HG02981 (cell line): ENCODE measurements at regions not wholly inside any gene's neighbourhood (a gene's known extent, or its start where the extent isn't known, plus 50 kb on each side); places are given as distances from the start of the nearest gene placed in this dataset.

Experiments
- ATAC-seq: cut with Tn5 transposase; IDR thresholded peaks from one replicate; pipeline ENCODE4 v1.9.1; 2021; ENCODE audit warnings: mild to moderate bottlenecking, moderate library complexity; ENCODE audit not compliant: unreplicated experiment

DNA sequence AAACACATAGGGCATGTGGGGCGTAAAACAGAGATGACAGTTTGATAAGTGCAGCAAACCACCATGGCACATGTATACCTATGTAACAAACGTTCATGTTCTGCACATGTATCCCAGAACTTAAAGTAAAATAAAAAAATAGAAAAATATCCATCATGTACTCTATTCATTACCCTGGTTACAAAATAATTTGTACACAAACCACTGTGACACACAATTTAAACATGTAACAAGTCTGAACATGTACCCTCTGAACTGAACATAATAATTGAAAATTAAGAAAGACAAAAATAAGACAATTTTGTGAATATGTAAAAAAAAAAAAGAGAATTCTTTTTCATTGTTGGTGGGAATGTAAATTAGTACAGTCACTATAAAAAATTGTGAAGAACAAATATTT, 379.2 kb downstream of the KDM5D start:
- ATAC-seq: no peak

DNA sequence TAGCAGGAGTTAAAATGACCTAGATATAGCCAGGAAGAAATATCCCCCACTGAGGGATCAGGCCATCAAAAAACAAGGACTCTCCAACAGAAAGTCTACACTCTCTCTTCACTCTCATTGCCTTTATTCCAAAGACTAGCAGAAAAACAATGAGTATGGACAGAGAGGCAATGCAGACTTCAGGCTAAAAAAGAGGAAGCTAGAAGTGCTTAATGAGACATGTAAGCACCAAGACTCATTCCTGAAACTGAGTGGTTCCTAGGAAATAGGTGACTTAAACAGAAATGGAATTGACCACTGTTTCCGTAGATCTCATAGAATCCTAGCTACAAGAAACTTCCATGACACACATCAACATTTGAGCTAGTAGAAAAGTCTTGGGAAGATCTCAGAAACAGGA, 387.3 kb downstream of the KDM5D start:
- no peak for ATAC-seq

DNA sequence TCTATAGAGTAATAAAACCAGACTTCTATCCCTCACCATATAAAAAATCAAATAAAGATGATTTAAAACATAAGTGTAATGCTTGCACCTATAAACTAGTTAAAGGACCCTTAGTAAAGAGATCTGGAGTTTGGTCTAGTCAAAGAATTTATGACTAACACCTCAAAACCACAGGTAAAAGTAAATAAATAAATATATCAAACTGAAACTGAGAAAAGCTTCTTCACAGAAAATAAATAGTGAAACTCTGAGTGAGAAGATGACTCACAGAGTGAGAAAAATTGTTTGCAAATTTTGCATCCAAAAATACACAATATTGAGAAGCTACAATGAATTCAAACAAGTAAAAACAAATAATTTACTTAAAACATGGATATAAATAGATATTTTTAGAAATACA, 387.8 kb downstream of the KDM5D start:
- ATAC-seq: peak; percentile 78

DNA sequence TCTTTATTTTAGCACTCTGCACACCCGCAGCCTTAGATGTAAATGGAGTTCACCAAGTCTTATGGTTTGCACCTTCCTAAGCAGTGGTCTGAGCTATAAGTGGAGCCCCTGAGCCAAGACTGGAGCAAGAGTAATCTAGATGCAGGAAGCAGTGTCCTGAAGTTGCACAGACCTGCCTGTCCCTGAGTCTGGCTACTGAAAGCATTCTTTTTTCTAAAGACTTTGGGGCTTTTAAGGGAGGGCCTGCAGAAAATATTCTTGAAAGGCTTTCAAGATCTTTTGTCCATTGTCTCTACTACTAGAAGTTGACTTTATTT, 389.7 kb downstream of the KDM5D start:
- no peak for ATAC-seq

DNA sequence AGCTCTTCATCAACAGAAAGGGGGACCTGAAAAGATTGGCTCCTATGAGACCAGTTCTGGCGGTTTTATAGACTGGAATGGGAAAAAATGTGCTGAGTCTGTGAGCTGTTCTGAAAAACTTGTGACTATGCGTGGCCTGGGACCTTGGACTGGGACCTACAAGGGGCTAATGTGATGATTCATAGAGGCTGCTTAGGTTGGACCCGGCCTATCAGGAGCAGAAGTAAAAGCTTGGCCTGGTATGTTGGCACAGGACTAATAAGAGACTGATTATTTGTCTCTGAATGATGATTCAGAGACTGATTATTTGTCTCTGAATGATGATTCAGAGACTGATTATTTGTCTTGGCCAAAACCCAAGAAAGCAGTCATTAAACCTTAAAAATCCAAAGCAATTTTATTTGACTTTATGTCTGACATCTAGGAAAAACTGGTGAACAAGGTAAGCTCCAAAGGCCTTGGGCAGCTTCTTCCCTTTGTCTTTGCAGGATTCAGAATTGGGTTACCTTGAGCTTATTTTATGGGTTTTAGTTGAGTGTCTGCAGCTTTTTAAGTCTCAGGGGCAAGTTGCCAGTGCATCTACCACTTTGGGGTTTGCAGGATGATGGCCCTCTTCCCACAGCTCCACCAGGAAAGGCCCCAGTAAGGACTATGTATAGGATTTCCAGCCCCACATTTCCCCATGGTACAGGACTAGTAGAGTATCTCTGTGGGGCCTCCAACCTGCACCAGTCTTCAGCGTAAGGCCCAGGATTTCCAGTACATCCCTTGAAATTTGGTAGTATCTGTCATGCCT, 390.3 kb downstream of the KDM5D start:
- no peak for ATAC-seq

DNA sequence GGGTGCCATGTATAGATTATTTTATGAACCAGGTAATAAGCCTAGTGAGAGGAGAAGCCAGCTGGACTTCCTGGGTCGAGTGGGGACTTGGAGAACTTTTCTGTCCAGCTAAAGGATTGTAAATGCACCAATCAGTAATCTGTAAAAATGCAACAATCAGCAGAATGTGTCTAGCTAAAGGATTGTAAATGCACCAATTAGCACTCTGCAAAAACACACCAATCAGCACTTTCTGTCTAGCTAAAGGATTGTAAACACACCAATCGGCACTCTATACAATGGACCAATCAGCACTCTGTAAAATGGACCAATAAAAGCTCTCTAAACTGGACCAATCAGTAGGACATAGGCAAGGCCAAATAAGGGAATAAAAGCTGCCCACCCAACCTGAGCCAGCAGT, 392.9 kb downstream of the KDM5D start:
- ATAC-seq: no peak

DNA sequence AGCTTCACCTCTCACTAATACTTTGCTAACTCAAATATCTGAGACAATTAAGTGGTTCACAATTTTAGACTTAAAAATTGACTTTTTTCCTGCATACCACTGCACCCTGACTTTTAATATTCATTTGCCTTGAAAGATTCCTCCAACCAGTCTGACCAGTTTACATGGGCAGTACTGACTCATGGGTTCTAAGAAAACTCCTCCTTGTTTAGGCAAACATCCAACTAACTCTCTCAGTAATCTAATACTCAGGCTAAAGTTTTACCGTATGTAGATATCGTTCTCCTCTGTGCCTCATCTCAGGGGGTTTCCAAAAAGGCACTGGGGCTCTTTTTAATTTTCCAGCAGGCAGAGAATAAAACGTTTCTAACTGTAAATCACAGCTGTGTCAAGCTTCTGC, 422.8 kb downstream of the KDM5D start:
- ATAC-seq: no peak

DNA sequence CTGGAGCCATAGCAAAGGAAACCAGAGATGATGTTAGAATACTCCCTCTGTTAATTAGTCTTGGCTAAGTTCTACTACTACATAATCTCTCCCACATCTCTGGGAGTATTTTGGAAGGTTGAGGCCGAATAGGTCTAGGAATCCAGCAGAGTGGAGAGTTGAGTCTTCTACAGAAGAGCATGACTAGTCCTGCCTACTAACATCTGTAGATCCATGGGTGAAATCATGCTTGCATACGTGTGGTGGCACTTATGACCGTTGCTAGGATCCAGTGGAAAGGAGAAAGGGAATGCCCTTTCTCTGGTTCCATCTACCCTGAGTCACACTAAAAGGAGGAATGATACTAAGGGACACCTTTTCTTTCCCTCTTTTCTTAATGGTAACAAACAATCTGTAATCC, 425.4 kb downstream of the KDM5D start:
- ATAC-seq: no peak

DNA sequence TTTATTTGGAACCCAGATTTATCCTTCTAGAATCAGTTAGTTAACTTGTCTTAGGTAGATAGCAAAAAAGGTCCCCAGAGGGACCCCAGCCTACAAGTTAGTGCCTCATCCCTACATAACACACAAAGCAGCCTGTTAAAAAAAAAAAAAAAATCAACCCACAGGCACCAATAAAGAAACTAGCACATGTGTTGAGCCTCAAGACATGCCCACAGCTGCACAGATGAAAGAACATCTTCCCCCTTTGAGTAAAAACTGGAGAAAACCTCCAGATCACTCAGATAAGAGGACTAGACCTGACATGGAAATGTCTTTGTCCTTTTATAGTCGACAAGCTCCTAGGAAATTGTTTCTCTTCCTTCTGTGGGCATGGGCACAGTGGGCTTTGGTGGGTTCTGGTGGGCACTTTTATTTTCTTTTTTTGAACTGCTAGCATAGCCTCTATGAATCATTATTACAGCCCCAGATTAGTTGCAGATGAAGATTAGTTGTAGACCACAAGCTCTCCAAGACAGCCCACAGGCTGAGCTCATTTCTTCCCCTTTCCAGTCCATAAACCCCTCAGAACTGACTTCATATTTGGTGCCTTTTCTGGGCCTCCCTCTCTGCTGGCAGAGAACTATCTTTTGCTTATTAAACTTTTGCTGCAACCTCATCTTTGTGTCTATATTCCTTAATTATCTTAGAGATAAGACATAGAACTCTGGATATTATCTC, 427.1 kb downstream of the KDM5D start:
- ATAC-seq: no peak

DNA sequence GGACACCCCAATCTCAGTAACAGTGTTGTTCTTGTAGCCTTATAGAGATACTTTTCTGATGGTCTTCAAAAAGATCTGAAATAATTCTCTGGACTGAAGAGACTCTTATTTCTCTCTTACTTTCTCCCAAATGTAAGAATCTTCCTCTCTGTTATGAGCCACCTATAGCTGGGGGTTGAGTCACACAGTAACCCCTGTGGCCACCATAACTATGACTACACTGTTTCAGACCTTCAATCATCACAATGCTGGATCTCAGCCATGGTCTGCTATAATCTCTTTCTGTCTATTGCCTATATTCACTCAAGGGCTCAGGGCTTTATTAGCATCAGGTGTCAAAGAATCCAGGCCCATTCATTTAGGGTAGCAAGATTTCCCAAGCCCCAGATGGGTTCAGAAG, 436.9 kb downstream of the KDM5D start:
- ATAC-seq: no peak

DNA sequence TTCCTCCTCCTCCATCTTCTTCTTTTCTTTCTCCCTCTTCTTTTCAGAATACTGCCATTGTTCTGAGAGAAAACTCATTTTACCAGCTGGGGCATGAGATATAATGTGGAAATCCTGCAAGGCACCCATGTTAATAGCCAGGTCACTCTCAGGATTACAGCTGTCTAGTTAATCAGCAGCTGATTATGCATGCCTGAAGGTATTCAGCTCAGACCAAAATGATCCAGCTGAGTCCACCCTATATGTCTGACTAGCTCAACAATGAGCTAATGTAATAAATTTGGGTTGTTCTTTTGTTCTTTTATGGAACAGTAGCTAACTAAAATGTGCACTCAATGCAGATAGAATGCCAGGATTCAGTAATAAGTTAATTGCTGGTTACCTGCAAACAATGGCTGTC, 441.4 kb downstream of the KDM5D start:
- ATAC-seq: no peak

DNA sequence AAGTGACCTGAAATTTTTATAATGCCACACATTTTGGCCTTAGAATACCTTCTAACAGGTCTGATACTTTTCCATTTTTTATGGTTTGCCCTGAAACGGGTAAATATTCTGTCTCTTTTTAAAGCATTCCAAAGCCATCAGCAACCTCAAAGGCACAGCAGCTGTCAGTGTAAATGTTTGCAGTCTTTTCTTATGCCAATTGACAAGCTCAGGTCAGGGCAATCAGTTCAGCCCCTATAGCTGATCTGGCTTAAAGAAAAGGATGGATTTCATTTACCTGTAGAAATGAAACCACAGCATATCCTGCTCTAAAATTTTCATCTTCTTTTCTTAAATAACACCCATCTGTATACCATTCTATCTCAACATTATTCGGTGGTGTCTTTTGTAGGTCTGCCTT, 453.6 kb downstream of the KDM5D start:
- no peak for ATAC-seq

DNA sequence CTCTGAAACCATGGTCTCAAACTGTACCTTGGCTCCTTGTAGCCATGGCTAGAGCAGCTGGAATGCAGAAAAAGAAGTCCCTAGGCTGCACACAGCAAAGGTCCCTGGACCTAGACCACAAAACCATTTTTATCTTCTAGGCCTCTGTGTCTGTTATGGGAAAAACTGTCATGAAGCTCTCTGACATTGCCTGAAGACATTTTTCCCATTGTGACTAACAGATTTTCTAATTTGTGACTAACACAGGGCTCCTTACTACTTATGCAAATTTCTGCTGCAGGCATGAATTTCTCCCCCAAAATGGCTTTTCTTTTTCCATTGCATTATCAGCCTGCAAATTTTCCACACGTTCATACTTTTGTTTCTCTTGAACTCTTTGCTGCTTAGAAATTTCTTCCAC, 470.4 kb downstream of the KDM5D start:
- ATAC-seq: no peak

DNA sequence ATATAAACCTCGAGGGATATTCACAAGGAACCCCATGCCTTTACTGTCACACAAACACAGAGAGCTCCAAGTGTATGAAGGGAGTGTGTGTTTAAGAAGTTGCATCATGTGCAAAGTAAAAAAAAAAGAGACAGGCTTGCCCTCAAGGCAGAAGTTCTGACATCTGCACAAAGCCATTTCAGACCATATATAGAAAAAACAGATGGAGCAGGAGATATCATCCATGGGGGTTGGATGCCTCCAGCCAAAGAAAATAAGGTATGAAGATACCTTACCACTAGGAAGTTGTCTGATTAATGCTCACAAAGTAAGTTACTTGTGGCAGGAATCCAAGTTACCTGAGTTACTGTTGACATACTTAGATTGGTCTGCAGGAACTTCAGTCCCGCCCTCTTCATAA, 476.2 kb downstream of the KDM5D start:
- ATAC-seq: no peak

DNA sequence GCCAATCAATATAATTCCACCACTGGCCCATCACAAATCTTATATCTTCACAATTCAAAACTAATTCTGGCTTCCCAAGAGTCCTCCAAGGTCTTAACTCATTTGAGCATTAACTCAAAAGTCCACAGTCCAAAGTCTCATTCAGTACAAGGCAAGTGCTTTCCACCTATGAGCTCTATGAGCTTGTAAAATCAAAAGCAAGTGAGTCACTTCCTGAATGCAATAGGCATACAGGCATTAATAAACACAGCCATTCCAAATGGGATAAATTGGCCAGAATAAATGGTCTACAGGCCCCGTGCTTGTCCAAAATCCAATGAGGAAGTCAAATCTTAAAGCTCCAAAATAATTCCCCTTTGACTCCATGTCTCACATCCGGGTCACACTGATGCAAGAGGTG, 479.1 kb downstream of the KDM5D start:
- no peak for ATAC-seq

DNA sequence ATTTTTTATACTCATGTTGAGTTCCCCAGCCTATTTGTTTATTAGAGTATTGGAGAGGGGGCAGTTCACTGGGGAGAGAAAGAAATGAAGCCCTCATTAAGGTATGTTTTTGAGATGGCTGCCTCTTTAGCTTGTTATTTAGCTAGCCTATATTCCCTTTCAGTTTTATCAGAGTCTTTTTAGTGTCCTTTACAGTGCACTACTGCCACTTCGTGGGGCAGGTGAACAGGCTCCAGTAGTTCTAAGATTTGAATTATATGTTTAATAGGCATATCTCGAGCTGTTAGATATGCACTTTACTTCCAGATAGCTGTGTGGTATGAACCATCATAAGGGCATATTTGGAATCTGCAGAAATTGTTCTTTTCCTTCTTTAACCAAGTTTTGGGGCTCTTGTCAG, 482.2 kb downstream of the KDM5D start:
- no peak for ATAC-seq

DNA sequence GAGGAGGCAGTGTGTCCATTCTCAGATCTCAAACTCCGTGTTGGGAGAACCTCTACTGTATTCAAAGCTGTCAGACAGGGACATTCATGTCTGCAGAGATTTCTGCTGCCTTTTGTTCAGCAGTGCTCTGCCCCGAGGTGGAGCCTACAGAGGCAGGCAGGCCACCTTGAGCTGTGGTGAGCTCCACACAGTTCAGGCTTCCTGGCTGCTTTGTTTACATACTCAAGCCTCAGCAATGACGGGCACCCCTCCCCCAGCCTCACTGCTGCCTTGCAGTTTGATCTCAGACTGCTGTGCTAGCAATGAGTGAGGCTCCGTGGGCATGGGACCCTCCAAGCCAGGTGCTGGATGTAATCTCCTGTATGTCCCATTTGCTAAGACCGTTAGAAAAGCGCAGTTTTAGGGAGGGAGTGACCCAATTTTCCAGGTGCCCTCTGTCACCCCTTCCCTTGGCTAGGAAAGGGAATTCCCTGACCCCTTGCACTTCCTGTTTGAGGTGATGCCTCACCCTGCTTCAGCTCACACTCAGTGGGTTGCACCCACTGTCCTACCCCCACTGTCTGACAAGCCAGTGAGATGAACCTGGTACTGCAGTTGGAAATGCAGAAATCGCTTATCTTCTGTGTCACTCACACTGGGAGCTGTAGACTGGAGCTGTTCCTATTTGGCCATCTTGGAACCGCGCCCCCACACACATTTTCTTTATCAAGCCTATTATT, 458.9 kb upstream of the HSFY2 start:
- no peak for ATAC-seq

DNA sequence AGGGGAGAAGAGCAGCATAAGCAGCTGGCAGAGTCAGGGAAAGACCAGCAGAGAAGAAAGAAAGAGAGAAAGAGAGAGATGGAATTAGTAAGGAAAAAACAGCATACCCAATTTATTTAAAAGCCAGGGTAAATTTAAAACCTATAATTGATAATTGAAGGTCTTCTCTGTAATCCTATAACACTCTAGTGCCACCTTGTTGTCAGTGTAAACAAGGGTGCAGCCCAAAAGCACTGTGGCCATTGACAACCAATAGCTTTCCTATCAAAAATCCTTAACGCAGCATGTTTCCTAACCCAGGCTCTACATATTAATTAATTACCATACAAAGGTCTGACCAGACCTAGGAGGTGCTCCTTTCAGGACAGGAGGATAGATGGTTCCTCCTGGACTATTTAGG, 447.2 kb upstream of the HSFY2 start:
- no peak for ATAC-seq

DNA sequence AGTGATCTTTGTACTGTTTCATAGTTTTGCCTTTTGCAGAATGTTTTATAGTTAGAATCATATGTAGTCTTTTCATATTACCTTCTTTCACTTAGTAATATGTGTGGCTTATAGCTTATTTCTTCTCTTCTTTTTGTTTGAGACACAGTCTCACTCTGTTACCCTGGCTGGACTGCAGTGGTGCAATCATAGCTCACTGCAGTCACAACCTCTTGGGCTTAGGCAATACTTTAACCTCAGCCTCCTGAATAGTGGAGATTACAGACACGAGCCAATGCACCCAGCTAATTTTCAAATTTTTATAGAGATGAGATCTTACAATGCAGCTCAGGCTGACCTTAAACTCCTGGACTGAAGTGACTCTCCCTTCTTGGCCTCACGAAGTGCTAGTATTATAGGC, 435.4 kb upstream of the HSFY2 start:
- ATAC-seq: no peak

DNA sequence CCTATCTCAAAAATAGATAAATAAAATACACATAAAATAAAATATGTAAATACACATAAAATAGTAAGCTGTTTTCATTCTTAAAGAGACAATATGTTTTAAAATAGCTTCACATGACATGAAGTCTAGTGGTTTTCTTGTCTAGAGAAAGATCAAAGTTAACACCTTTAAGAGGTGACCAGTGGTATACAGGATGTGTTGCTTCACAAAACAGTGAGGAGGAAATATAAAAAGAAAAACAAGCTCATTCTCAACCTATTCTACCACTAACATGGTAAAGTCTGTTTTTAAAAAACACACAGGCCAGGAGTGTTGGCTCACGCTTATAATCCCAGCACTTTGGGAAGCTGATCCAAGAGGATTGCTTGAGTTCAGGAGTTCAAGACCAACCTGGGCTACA, 433.5 kb upstream of the HSFY2 start:
- ATAC-seq: no peak

DNA sequence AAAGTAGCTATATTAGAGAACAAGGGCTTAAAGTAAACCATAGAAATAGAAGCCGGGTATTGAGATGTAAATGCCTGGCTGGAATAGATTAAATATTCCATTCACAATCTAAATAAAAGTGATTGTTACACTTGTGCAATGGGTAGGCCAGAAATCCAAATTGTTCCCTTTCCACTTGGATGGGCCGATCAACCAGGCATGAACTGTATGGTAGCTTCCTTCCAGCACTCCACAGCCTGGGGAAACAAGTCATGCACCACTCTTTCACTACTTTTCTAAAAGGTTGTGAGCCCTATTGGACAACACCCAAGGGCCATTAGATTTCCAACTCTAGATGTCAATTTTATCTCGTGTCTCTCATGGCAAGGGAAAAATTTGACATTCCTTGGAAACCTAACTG, 407.3 kb upstream of the HSFY2 start:
- ATAC-seq: no peak

DNA sequence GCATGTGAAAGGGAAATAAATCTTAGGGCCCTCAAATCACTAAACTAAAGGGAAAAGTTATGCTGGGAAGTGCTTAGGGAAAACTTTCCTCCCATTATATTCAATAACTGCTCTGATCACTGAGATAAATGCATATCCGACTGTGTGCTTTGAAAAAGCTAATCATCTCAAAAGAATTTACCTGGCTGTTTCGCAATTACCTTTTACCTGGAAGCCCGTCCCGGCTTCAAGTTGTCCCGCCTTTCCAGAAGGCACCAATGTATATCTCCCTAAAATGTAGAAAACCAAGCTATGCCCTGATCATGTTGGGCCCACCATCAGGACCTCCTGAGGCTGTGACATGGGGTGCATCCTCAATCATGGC, 394.6 kb upstream of the HSFY2 start:
- no peak for ATAC-seq
